Adrenal gland (tissue), 5 donors: ENCODE measurements at regions not wholly inside any gene's neighbourhood (a gene's known extent, or its start where the extent isn't known, plus 50 kb on each side); places are given as distances from the start of the nearest gene placed in this dataset.

ENCODE experiments used
- CTCF ChIP-seq, 6 experiments: fragments of 450-650 bp in 4 of 6; fragments of 200-600 bp in 2 of 6; sonication (generic) in 1 of 6; IDR thresholded peaks; 1 replicate in 5 of 6; 2 replicates in 1 of 6; pipeline versions ENCODE4 v1.5.1 to v1.8.0; 2016 to 2021; ENCODE audit warnings: antibody characterized with exemption in 6 of 6, mild to moderate bottlenecking in 2 of 6, moderate library complexity in 1 of 6
- POLR2A ChIP-seq, 2 donors: fragments of 450-650 bp; IDR thresholded peaks; one replicate each; pipeline ENCODE4 v1.6.1; 2017; ENCODE audit warnings: antibody characterized with exemption in 2 of 2, mild to moderate bottlenecking in 2 of 2, moderate library complexity in 1 of 2
- donor health status: DM: no; HTN: no; CAD: no.

- no peak for TF ChIP-seq CTCF (IDR thresholded peaks at IDR 0.05)
- TF ChIP-seq POLR2A (IDR thresholded peaks at IDR 0.05), result no peak
Observed at GRCh38 chr7:16298221-16298620, 123.1 kb downstream of the CRPPA start.
